SHP77 treated with DMSO at 0.1 percent for 48 hours (cell line): ENCODE measurements at regions not wholly inside any gene's neighbourhood (a gene's known extent, or its start where the extent isn't known, plus 50 kb on each side); places are given as distances from the start of the nearest gene placed in this dataset.
"Not testable (repeated sequence)": the region's sequence is repeated elsewhere in the genome, so short reads cannot be mapped to it uniquely, and the experiment has no call there.

Experiments used
- DNase-seq: peaks from one replicate; lab custom pipeline; 2025; lab: John Stamatoyannopoulos, UW

- no peak for DNase-seq
Measured at GRCh38 chr6:155936127-155936526, 480.5 kb upstream of the NOX3 start.

- no peak for DNase-seq
Measured at GRCh38 chr6:155916846-155917624, 461.4 kb upstream of the NOX3 start.

- DNase-seq: no peak
Measured at GRCh38 chr6:155915651-155916050, 460.0 kb upstream of the NOX3 start.

- DNase-seq: no peak
Measured at GRCh38 chr6:155913816-155914215, 458.2 kb upstream of the NOX3 start.

- no peak for DNase-seq
Measured at GRCh38 chr6:155909710-155910109, 454.1 kb upstream of the NOX3 start.

- DNase-seq: no peak
Measured at GRCh38 chr6:155895641-155896040, 440.0 kb upstream of the NOX3 start.

GRCh38 chr6:155894758-155895157 is 439.1 kb upstream of the NOX3 start:
- no peak for DNase-seq

- DNase-seq: no peak
Measured at GRCh38 chr6:155894262-155894661, 438.6 kb upstream of the NOX3 start.

GRCh38 chr6:155890409-155890808 is 434.8 kb upstream of the NOX3 start:
- no peak for DNase-seq

- DNase-seq: no peak
Measured at GRCh38 chr6:155889410-155889809, 433.8 kb upstream of the NOX3 start.

- DNase-seq: no peak
Measured at GRCh38 chr6:155887421-155887820, 431.8 kb upstream of the NOX3 start.

GRCh38 chr6:155883741-155884140 is 428.1 kb upstream of the NOX3 start:
- no peak for DNase-seq

GRCh38 chr6:155883334-155883731 is 427.7 kb upstream of the NOX3 start:
- DNase-seq: no peak

- DNase-seq: no peak
Measured at GRCh38 chr6:155882527-155883333, 427.1 kb upstream of the NOX3 start.

- DNase-seq: no peak
Measured at GRCh38 chr6:155881826-155882526, 426.3 kb upstream of the NOX3 start.

GRCh38 chr6:155880900-155881299 is 425.3 kb upstream of the NOX3 start:
- DNase-seq: no peak

GRCh38 chr6:155872961-155873360 is 417.3 kb upstream of the NOX3 start:
- no peak for DNase-seq

GRCh38 chr6:155867682-155868081 is 412.0 kb upstream of the NOX3 start:
- DNase-seq: no peak

- DNase-seq: not testable (repeated sequence)
Measured at GRCh38 chr6:155866676-155867390, 411.2 kb upstream of the NOX3 start.

- no peak for DNase-seq
Measured at GRCh38 chr6:155861821-155862220, 406.2 kb upstream of the NOX3 start.

GRCh38 chr6:155858906-155859305 is 403.3 kb upstream of the NOX3 start:
- not testable (repeated sequence) for DNase-seq

- DNase-seq: no peak
Measured at GRCh38 chr6:155854787-155855186, 399.1 kb upstream of the NOX3 start.
